Karpas-422 (cell line): ENCODE measurements at regions not wholly inside any gene's neighbourhood (a gene's known extent, or its start where the extent isn't known, plus 50 kb on each side); places are given as distances from the start of the nearest gene placed in this dataset.

Experiments used
- DNase-seq: peaks from one replicate; pipeline ENCODE4 v3.0.0-alpha.2; 2015
- H2AFZ ChIP-seq: fragments of 200-600 bp; sonication (generic); 2 replicates; pipeline ENCODE4 v1.6.1; 2014; ENCODE audit warnings: antibody characterized with exemption, low read length, mixed read lengths
- H3K27ac ChIP-seq: fragments of 200-600 bp; sonication (generic); 2 replicates; pipeline ENCODE4 v1.5.1; 2014; ENCODE audit warnings: mild to moderate bottlenecking, low read length, moderate library complexity
- H3K27me3 ChIP-seq: fragments of 200-600 bp; sonication (generic); 2 replicates; pipeline ENCODE4 v1.6.1; 2014; ENCODE audit warnings: low read length, mixed read lengths
- H3K36me3 ChIP-seq: fragments of 200-600 bp; sonication (generic); 2 replicates; pipeline ENCODE4 v1.6.1; 2014; ENCODE audit warnings: low read length, mixed read lengths; ENCODE audit not compliant: insufficient read depth
- H3K4me1 ChIP-seq: fragments of 200-600 bp; sonication (generic); 2 replicates; pipeline ENCODE4 v1.6.1; 2014; ENCODE audit warnings: mild to moderate bottlenecking, low read length, mixed read lengths
- H3K4me2 ChIP-seq: fragments of 200-600 bp; sonication (generic); 2 replicates; pipeline ENCODE4 v1.6.1; 2014; ENCODE audit warnings: low read length, low read depth, mild to moderate bottlenecking; ENCODE audit not compliant: poor library complexity, severe bottlenecking
- H3K4me3 ChIP-seq: fragments of 200-600 bp; sonication (generic); 2 replicates; pipeline ENCODE4 v1.5.1; 2014; ENCODE audit warnings: mild to moderate bottlenecking, antibody characterized with exemption, low read length, mixed read lengths
- H3K79me2 ChIP-seq: fragments of 200-600 bp; sonication (generic); 2 replicates; pipeline ENCODE4 v1.6.1; 2014; ENCODE audit warnings: mild to moderate bottlenecking, low read length, mixed read lengths
- H3K9ac ChIP-seq: fragments of 200-600 bp; sonication (generic); 2 replicates; pipeline ENCODE4 v1.6.0; 2014; ENCODE audit warnings: low read length
- H3K9me2 ChIP-seq: fragments of 200-600 bp; sonication (generic), shearing (Covaris generic); replicated peaks from 2 replicates; pipeline ENCODE4 v1.6.0; 2014; ENCODE audit warnings: mild to moderate bottlenecking, low read length, moderate library complexity; ENCODE audit not compliant: insufficient read depth
- H3K9me3 ChIP-seq: fragments of 300-700, 200-600 bp; sonication (generic); 2 replicates; pipeline ENCODE4 v1.6.1; 2014; ENCODE audit warnings: low read length, mixed read lengths
- H4K20me1 ChIP-seq: fragments of 200-600 bp; sonication (generic); 2 replicates; pipeline ENCODE4 v1.6.1; 2014; ENCODE audit warnings: mild to moderate bottlenecking, antibody characterized with exemption, low read length, low read depth; ENCODE audit not compliant: insufficient read depth

DNA sequence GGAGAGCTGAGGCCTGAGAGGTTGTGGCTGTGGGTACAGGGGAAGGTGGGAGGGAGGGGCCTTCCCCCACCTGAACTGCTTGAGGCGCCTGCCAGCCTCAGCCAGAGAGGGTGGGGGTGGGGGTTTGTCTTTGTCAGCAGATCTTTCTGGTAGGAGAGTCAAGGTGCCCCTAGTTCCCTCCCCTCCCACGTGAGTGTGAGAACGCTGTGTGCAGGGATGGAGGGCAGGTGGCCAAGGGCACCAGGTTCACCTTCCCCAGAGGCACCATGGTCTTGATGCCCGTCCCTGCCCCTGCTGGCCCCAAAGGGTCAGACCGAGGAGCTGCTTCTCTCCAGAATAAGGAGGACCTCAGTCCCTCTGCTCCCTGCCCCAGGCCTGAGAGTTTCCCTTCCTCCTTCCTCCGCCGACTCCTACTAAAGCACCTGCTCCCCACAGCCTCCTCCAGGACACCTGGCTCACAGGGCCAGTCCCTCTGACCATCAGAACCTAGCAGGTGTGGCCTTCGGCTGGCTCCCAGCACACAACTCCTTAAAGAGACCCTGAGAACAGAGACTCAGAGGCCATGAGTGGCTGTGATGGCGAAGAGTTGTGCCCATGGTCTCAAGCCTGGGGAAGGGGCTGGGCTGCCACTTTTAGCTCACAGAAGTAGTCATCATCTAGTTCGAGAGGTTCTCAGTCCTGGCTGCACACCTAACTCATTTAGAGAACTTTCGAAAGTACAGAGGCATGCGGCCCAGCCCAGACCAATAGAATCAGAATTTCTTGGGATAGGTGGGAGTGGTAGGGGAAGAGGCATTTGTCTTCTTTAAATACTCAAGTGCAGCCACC lies 113.2 kb upstream of the LHX1 start:
- no peaks in the 10 kb centered on the region for H3K4me1 ChIP-seq
- H3K27me3 ChIP-seq, result no peaks in the 10 kb centered on the region
- no peak overlapping the region for H3K4me3 ChIP-seq
- no peak overlapping the region for H3K27ac ChIP-seq
- H3K9ac ChIP-seq, result no peak overlapping the region
- no peaks in the 10 kb centered on the region for H3K36me3 ChIP-seq
- no peaks in the 10 kb centered on the region for H3K9me2 ChIP-seq
- no peak overlapping the region for H2AFZ ChIP-seq
- no peak overlapping the region for H3K4me2 ChIP-seq
- H4K20me1 ChIP-seq, result no peaks in the 10 kb centered on the region
- no peaks in the 10 kb centered on the region for H3K9me3 ChIP-seq
- no peak for DNase-seq
- no peaks in the 10 kb centered on the region for H3K79me2 ChIP-seq

DNA sequence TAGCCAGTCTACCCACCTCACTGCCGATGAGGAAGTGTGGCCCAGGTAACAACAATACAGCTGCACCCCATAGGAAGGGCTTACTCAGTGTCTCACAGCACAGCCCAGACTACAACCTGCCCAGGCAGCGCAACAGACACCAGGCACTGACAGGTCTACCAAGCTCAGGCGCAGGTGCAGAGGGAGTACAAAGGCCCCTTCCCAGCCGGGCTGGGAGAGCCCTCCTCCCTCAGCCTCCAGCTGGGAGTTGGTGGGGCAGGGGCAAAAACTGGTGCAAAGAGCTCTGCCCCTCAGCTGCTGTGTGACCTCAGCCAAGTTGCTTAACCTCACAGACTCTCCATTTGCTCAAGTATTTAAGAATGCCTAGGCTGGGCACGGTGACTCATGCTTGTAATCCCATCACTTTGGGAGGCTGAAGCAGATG lies 112.6 kb upstream of the LHX1 start:
- Histone ChIP-seq H3K27me3 (no peaks in the 10 kb centered on the region), H4K20me1 (no peaks in the 10 kb centered on the region)
- DNase-seq, result no peak

DNA sequence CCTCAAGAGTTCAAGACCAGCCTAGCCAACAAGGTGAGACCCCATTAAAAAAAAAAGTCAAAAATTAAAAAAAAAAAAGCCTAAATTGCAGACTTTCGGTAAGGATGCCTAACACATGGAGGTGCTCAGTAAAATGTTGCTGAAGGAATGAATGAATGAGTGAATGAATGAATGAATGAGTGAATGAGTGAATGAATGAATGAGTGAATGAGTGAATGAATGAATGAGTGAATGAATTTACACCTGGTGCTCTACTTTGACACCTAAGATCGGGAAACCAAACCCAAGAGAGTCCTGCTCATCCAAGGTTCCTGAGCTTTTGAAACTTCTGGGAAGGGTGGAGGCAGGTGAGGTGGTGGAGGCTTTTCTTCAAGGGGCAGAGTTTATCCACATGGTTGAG lies 112.2 kb upstream of the LHX1 start:
- no peak overlapping the region for H3K27ac ChIP-seq
- H3K9me2 ChIP-seq, result no peaks in the 10 kb centered on the region
- no peaks in the 10 kb centered on the region for H3K4me1 ChIP-seq
- no peak overlapping the region for H3K4me3 ChIP-seq
- H4K20me1 ChIP-seq, result no peaks in the 10 kb centered on the region
- no peaks in the 10 kb centered on the region for H3K9me3 ChIP-seq
- H3K36me3 ChIP-seq, result no peaks in the 10 kb centered on the region
- H3K27me3 ChIP-seq, result no peaks in the 10 kb centered on the region
- H2AFZ ChIP-seq, result no peak overlapping the region
- no peak for DNase-seq
- no peaks in the 10 kb centered on the region for H3K79me2 ChIP-seq
- H3K4me2 ChIP-seq, result no peak overlapping the region
- H3K9ac ChIP-seq, result no peak overlapping the region

More for the DNA sequence above, 112.6 kb upstream of the LHX1 start:
- no peaks in the 10 kb centered on the region for H3K9me3 ChIP-seq
- H3K4me1 ChIP-seq, result no peaks in the 10 kb centered on the region
- H3K4me3 ChIP-seq, result no peak overlapping the region
- no peak overlapping the region for H2AFZ ChIP-seq
- H3K9ac ChIP-seq, result no peak overlapping the region
- no peak overlapping the region for H3K4me2 ChIP-seq
- no peaks in the 10 kb centered on the region for H3K9me2 ChIP-seq
- H3K79me2 ChIP-seq, result no peaks in the 10 kb centered on the region
- H3K36me3 ChIP-seq, result no peaks in the 10 kb centered on the region
- no peak overlapping the region for H3K27ac ChIP-seq

DNA sequence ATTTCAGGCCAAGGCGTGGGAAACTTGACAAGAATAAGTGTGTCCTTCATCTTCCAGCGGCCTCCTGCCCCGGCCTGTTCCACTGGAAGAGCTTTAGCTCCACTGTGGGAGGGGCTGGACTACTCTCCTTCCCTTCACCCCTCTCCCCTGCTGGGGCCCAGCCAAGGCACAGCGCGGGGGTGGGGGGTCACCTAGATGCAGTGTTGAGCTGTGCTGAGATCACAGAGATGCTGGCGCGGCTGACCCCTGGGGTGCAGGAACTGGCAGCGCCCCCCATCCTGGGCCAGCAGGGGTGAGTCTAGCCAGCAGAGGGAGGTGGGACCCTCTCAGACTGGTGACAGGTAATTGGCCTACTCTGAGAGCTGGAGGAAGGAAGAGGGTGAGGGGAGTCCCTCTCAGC lies 111.8 kb upstream of the LHX1 start:
- H3K4me3 ChIP-seq, result no peak overlapping the region

DNA sequence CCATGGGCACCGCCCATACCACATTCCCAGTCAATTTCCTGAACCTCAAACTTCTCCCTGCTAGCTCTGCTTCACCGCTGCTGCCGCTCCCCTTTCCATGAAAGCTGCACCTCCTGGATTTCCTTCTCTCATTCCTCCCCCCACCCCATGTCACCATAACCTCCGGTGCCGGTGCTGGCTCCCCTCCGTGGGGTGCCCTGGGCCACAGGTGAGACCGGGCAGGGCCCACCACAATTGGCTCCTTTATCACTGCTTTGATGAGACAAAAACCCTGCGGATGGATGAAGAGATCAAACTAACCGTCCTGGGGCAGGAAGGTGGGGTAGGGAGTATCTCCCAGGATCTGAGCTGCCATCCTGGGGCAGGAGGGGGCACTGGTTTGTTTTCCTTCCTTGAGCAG lies 111.3 kb upstream of the LHX1 start:
- Histone ChIP-seq H2AFZ (no peak overlapping the region), H3K4me1 (no peaks in the 10 kb centered on the region), H3K79me2 (no peaks in the 10 kb centered on the region)

More for the DNA sequence above, 111.8 kb upstream of the LHX1 start:
- Histone ChIP-seq H3K4me2 (no peak overlapping the region), H3K27me3 (no peaks in the 10 kb centered on the region), H3K9ac (no peak overlapping the region), H3K79me2 (no peaks in the 10 kb centered on the region), H3K9me2 (no peaks in the 10 kb centered on the region), H3K9me3 (no peaks in the 10 kb centered on the region), H4K20me1 (no peaks in the 10 kb centered on the region), H3K4me1 (no peaks in the 10 kb centered on the region), H2AFZ (no peak overlapping the region), H3K36me3 (no peaks in the 10 kb centered on the region), H3K27ac (no peak overlapping the region)
- no peak for DNase-seq

DNA sequence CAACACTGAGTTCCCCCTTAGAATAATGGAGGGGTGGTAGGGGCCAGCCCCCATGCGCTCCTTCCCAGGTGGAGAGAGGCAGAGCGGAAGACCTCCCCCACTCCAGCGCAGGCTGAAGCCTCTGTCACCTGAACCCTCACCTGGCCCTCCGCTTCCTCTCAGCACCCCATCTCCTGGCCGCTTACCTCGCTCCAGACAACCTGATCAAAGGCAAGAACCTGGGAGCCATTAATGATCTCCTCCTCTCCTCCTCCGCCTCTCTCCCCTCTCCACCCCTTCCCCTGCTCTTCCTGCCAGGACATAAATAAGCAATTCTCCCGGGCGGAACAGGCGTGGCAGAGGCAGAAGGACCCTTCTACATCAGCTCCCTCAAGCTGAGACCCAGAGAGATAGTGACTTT lies 110.2 kb upstream of the LHX1 start:
- H3K27ac ChIP-seq, result no peak overlapping the region

More for the DNA sequence above, 111.3 kb upstream of the LHX1 start:
- no peaks in the 10 kb centered on the region for H3K9me2 ChIP-seq
- no peaks in the 10 kb centered on the region for H3K36me3 ChIP-seq
- H4K20me1 ChIP-seq, result no peaks in the 10 kb centered on the region
- H3K4me3 ChIP-seq, result no peak overlapping the region
- H3K4me2 ChIP-seq, result no peak overlapping the region
- no peak overlapping the region for H3K27ac ChIP-seq
- no peaks in the 10 kb centered on the region for H3K9me3 ChIP-seq
- no peak for DNase-seq
- H3K27me3 ChIP-seq, result no peaks in the 10 kb centered on the region
- H3K9ac ChIP-seq, result no peak overlapping the region

DNA sequence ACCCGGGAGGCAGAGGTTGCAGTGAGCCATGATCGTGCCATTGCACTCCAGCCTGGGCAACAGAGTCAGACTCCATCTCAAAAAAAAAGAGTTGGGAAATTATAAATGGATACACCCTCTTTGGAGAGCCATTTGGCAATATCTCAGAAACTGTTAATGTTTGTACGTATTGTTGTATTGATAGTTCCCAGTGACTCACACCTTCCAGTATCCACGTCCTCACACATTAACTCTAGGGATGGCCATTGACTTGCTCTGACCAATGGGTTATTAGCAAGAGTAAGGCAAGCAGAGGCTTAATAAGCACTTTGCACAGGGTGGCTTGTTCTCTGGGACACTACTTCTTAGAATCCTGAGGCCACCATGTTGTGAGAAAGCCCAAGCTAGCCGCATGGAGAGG lies 107.6 kb upstream of the LHX1 start:
- Histone ChIP-seq H4K20me1 (no peaks in the 10 kb centered on the region), H3K79me2 (no peaks in the 10 kb centered on the region), H3K27ac (no peak overlapping the region), H2AFZ (no peak overlapping the region), H3K36me3 (no peaks in the 10 kb centered on the region), H3K4me2 (no peak overlapping the region), H3K9me3 (no peaks in the 10 kb centered on the region), H3K9ac (no peak overlapping the region), H3K4me3 (no peak overlapping the region), H3K4me1 (no peaks in the 10 kb centered on the region), H3K27me3 (no peaks in the 10 kb centered on the region), H3K9me2 (no peaks in the 10 kb centered on the region)
- DNase-seq, result no peak

More for the DNA sequence above, 110.2 kb upstream of the LHX1 start:
- Histone ChIP-seq H3K4me3 (no peak overlapping the region), H3K9ac (no peak overlapping the region), H3K27me3 (no peaks in the 10 kb centered on the region), H3K9me3 (no peaks in the 10 kb centered on the region), H4K20me1 (no peaks in the 10 kb centered on the region), H3K4me1 (no peaks in the 10 kb centered on the region), H3K36me3 (no peaks in the 10 kb centered on the region), H2AFZ (no peak overlapping the region), H3K4me2 (no peak overlapping the region), H3K79me2 (no peaks in the 10 kb centered on the region), H3K9me2 (no peaks in the 10 kb centered on the region)
- DNase-seq, result no peak

DNA sequence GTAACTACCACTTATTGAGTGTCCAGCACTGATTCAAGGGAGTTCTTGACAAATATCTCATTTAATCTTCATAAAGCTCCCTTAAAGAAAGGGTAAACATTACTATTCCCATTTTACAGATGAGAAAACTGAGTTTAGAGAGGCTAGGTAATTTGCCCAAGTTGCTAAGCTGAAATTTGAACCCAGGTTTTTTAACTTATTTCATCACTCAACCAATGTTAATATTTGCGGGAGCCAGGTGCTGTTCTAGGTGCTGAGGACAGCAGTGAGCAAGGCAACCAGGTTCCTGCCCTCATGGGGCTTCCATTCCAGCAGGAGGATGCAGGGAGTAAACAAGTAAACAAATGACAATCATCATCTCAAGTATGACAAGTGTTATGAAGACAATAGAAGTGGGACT lies 104.0 kb upstream of the LHX1 start:
- no peaks in the 10 kb centered on the region for H3K4me1 ChIP-seq
- no peaks in the 10 kb centered on the region for H3K79me2 ChIP-seq
- no peaks in the 10 kb centered on the region for H4K20me1 ChIP-seq
- no peak overlapping the region for H3K27ac ChIP-seq
- H3K9me2 ChIP-seq, result no peaks in the 10 kb centered on the region
- no peaks in the 10 kb centered on the region for H3K9me3 ChIP-seq
- no peaks in the 10 kb centered on the region for H3K27me3 ChIP-seq
- H3K4me2 ChIP-seq, result no peak overlapping the region
- no peak for DNase-seq
- H3K36me3 ChIP-seq, result no peaks in the 10 kb centered on the region
- no peak overlapping the region for H3K9ac ChIP-seq
- H3K4me3 ChIP-seq, result no peak overlapping the region
- no peak overlapping the region for H2AFZ ChIP-seq
